ENCODE measurements at regions not wholly inside any gene's neighbourhood (a gene's known extent, or its start where the extent isn't known, plus 50 kb on each side); places are given as distances from the start of the nearest gene placed in this dataset.

- H3K9me3 ChIP-seq (ENCODE audit: control insufficient read depth in 3 of 3, low read length in 3 of 3), result no peaks in the 10 kb centered on the region
- no peaks in the 10 kb centered on the region for H3K36me3 ChIP-seq (ENCODE audit: control insufficient read depth in 3 of 3, insufficient read depth in 3 of 3, low read length in 3 of 3)
- H3K9ac ChIP-seq (ENCODE audit: low read depth in 1 of 3, low read length in 3 of 3), result no peak overlapping the region
- H3K4me1 ChIP-seq (ENCODE audit: control insufficient read depth in 3 of 3, insufficient read depth in 3 of 3, low read length in 3 of 3), result no peaks in the 10 kb centered on the region
- peaks cover 30 to 60% (median 54%) of the 10 kb centered on the region in 3 donors for H3K27me3 ChIP-seq (ENCODE audit: control insufficient read depth in 3 of 3, insufficient read depth in 3 of 3, low read length in 3 of 3)
- H3K27ac ChIP-seq (ENCODE audit: low read depth, low read length), result no peak overlapping the region
- H3K4me3 ChIP-seq (ENCODE audit: low read length in 3 of 3), result no peak overlapping the region
Observed at GRCh38 chr9:36744678-36745077, 172.0 kb downstream of the MELK start.

GRCh38 chr9:36745977-36746376 is 173.3 kb downstream of the MELK start:
- H3K4me1 ChIP-seq (ENCODE audit: control insufficient read depth in 3 of 3, insufficient read depth in 3 of 3, low read length in 3 of 3), result no peaks in the 10 kb centered on the region
- no peak overlapping the region for H3K27ac ChIP-seq (ENCODE audit: low read depth, low read length)
- no peak overlapping the region for H3K4me3 ChIP-seq (ENCODE audit: low read length in 3 of 3)
- H3K27me3 ChIP-seq (ENCODE audit: control insufficient read depth in 3 of 3, insufficient read depth in 3 of 3, low read length in 3 of 3), result peaks cover 21 to 51% (median 43%) of the 10 kb centered on the region in 3 donors
- no peaks in the 10 kb centered on the region for H3K36me3 ChIP-seq (ENCODE audit: control insufficient read depth in 3 of 3, insufficient read depth in 3 of 3, low read length in 3 of 3)
- no peaks in the 10 kb centered on the region for H3K9me3 ChIP-seq (ENCODE audit: control insufficient read depth in 3 of 3, low read length in 3 of 3)
- H3K9ac ChIP-seq (ENCODE audit: low read depth in 1 of 3, low read length in 3 of 3), result no peak overlapping the region

- no peaks in the 10 kb centered on the region for H3K4me1 ChIP-seq (ENCODE audit: control insufficient read depth in 3 of 3, insufficient read depth in 3 of 3, low read length in 3 of 3)
- H3K9ac ChIP-seq (ENCODE audit: low read depth in 1 of 3, low read length in 3 of 3), result no peak overlapping the region
- H3K27ac ChIP-seq (ENCODE audit: low read depth, low read length), result no peak overlapping the region
- no peak overlapping the region for H3K4me3 ChIP-seq (ENCODE audit: low read length in 3 of 3)
- no peaks in the 10 kb centered on the region for H3K36me3 ChIP-seq (ENCODE audit: control insufficient read depth in 3 of 3, insufficient read depth in 3 of 3, low read length in 3 of 3)
- peaks cover 17 to 46% (median 39%) of the 10 kb centered on the region in 3 donors for H3K27me3 ChIP-seq (ENCODE audit: control insufficient read depth in 3 of 3, insufficient read depth in 3 of 3, low read length in 3 of 3)
- H3K9me3 ChIP-seq (ENCODE audit: control insufficient read depth in 3 of 3, low read length in 3 of 3), result no peaks in the 10 kb centered on the region
Observed at GRCh38 chr9:36746415-36746814, 173.7 kb downstream of the MELK start.

GRCh38 chr9:36748322-36748899 is 175.7 kb downstream of the MELK start:
- Histone ChIP-seq H3K9ac (ENCODE audit: low read depth in 1 of 3, low read length in 3 of 3) (no peak overlapping the region), H3K9me3 (ENCODE audit: control insufficient read depth in 3 of 3, low read length in 3 of 3) (no peaks in the 10 kb centered on the region), H3K4me1 (ENCODE audit: control insufficient read depth in 3 of 3, insufficient read depth in 3 of 3, low read length in 3 of 3) (no peaks in the 10 kb centered on the region), H3K27me3 (ENCODE audit: control insufficient read depth in 3 of 3, insufficient read depth in 3 of 3, low read length in 3 of 3) (peaks cover 7 to 38% (median 32%) of the 10 kb centered on the region in 3 donors), H3K36me3 (ENCODE audit: control insufficient read depth in 3 of 3, insufficient read depth in 3 of 3, low read length in 3 of 3) (no peaks in the 10 kb centered on the region), H3K27ac (ENCODE audit: low read depth, low read length) (no peak overlapping the region), H3K4me3 (ENCODE audit: low read length in 3 of 3) (no peak overlapping the region)

GRCh38 chr9:36749461-36749860 is 176.8 kb downstream of the MELK start:
- Histone ChIP-seq H3K27ac (ENCODE audit: low read depth, low read length) (no peak overlapping the region), H3K4me1 (ENCODE audit: control insufficient read depth in 3 of 3, insufficient read depth in 3 of 3, low read length in 3 of 3) (no peaks in the 10 kb centered on the region), H3K9ac (ENCODE audit: low read depth in 1 of 3, low read length in 3 of 3) (no peak overlapping the region), H3K4me3 (ENCODE audit: low read length in 3 of 3) (no peak overlapping the region), H3K9me3 (ENCODE audit: control insufficient read depth in 3 of 3, low read length in 3 of 3) (no peaks in the 10 kb centered on the region), H3K27me3 (ENCODE audit: control insufficient read depth in 3 of 3, insufficient read depth in 3 of 3, low read length in 3 of 3) (peaks cover 9 to 35% (median 35%) of the 10 kb centered on the region in 3 donors), H3K36me3 (ENCODE audit: control insufficient read depth in 3 of 3, insufficient read depth in 3 of 3, low read length in 3 of 3) (no peaks in the 10 kb centered on the region)

- Histone ChIP-seq H3K27me3 (ENCODE audit: control insufficient read depth in 3 of 3, insufficient read depth in 3 of 3, low read length in 3 of 3) (peaks cover 14 to 43% (median 37%) of the 10 kb centered on the region in 3 donors), H3K9ac (ENCODE audit: low read depth in 1 of 3, low read length in 3 of 3) (no peak overlapping the region), H3K4me3 (ENCODE audit: low read length in 3 of 3) (no peak overlapping the region), H3K27ac (ENCODE audit: low read depth, low read length) (no peak overlapping the region), H3K36me3 (ENCODE audit: control insufficient read depth in 3 of 3, insufficient read depth in 3 of 3, low read length in 3 of 3) (no peaks in the 10 kb centered on the region), H3K9me3 (ENCODE audit: control insufficient read depth in 3 of 3, low read length in 3 of 3) (no peaks in the 10 kb centered on the region), H3K4me1 (ENCODE audit: control insufficient read depth in 3 of 3, insufficient read depth in 3 of 3, low read length in 3 of 3) (no peaks in the 10 kb centered on the region)
Observed at GRCh38 chr9:36750630-36751029, 177.9 kb downstream of the MELK start.

GRCh38 chr9:36755019-36755418 is 182.3 kb downstream of the MELK start:
- Histone ChIP-seq H3K9me3 (ENCODE audit: control insufficient read depth in 3 of 3, low read length in 3 of 3) (no peaks in the 10 kb centered on the region), H3K36me3 (ENCODE audit: control insufficient read depth in 3 of 3, insufficient read depth in 3 of 3, low read length in 3 of 3) (no peaks in the 10 kb centered on the region), H3K27me3 (ENCODE audit: control insufficient read depth in 3 of 3, insufficient read depth in 3 of 3, low read length in 3 of 3) (peaks cover 16 to 53% (median 27%) of the 10 kb centered on the region in 3 donors), H3K9ac (ENCODE audit: low read depth in 1 of 3, low read length in 3 of 3) (no peak overlapping the region), H3K27ac (ENCODE audit: low read depth, low read length) (no peak overlapping the region), H3K4me1 (ENCODE audit: control insufficient read depth in 3 of 3, insufficient read depth in 3 of 3, low read length in 3 of 3) (no peaks in the 10 kb centered on the region), H3K4me3 (ENCODE audit: low read length in 3 of 3) (no peak overlapping the region)

- H3K9me3 ChIP-seq (ENCODE audit: control insufficient read depth in 3 of 3, low read length in 3 of 3), result no peaks in the 10 kb centered on the region
- H3K27ac ChIP-seq (ENCODE audit: low read depth, low read length), result no peak overlapping the region
- H3K36me3 ChIP-seq (ENCODE audit: control insufficient read depth in 3 of 3, insufficient read depth in 3 of 3, low read length in 3 of 3), result no peaks in the 10 kb centered on the region
- H3K27me3 ChIP-seq (ENCODE audit: control insufficient read depth in 3 of 3, insufficient read depth in 3 of 3, low read length in 3 of 3), result peaks cover 37 to 69% (median 53%) of the 10 kb centered on the region in 3 donors
- no peak overlapping the region for H3K4me3 ChIP-seq (ENCODE audit: low read length in 3 of 3)
- no peak overlapping the region for H3K9ac ChIP-seq (ENCODE audit: low read depth in 1 of 3, low read length in 3 of 3)
- H3K4me1 ChIP-seq (ENCODE audit: control insufficient read depth in 3 of 3, insufficient read depth in 3 of 3, low read length in 3 of 3), result no peaks in the 10 kb centered on the region
Observed at GRCh38 chr9:36759141-36759540, 186.4 kb downstream of the MELK start.

GRCh38 chr9:36759976-36760375 is 187.3 kb downstream of the MELK start:
- no peaks in the 10 kb centered on the region for H3K4me1 ChIP-seq (ENCODE audit: control insufficient read depth in 3 of 3, insufficient read depth in 3 of 3, low read length in 3 of 3)
- H3K4me3 ChIP-seq (ENCODE audit: low read length in 3 of 3), result no peak overlapping the region
- no peak overlapping the region for H3K27ac ChIP-seq (ENCODE audit: low read depth, low read length)
- H3K27me3 ChIP-seq (ENCODE audit: control insufficient read depth in 3 of 3, insufficient read depth in 3 of 3, low read length in 3 of 3), result peaks cover 41 to 66% (median 58%) of the 10 kb centered on the region in 3 donors
- H3K9ac ChIP-seq (ENCODE audit: low read depth in 1 of 3, low read length in 3 of 3), result no peak overlapping the region
- H3K36me3 ChIP-seq (ENCODE audit: control insufficient read depth in 3 of 3, insufficient read depth in 3 of 3, low read length in 3 of 3), result no peaks in the 10 kb centered on the region
- no peaks in the 10 kb centered on the region for H3K9me3 ChIP-seq (ENCODE audit: control insufficient read depth in 3 of 3, low read length in 3 of 3)

- Histone ChIP-seq H3K9me3 (ENCODE audit: control insufficient read depth in 3 of 3, low read length in 3 of 3) (no peaks in the 10 kb centered on the region), H3K27ac (ENCODE audit: low read depth, low read length) (no peak overlapping the region), H3K4me1 (ENCODE audit: control insufficient read depth in 3 of 3, insufficient read depth in 3 of 3, low read length in 3 of 3) (peaks cover 0 to 6% (median 0%) of the 10 kb centered on the region in 3 donors), H3K27me3 (ENCODE audit: control insufficient read depth in 3 of 3, insufficient read depth in 3 of 3, low read length in 3 of 3) (peaks cover 42 to 66% (median 63%) of the 10 kb centered on the region in 3 donors), H3K9ac (ENCODE audit: low read depth in 1 of 3, low read length in 3 of 3) (no peak overlapping the region), H3K36me3 (ENCODE audit: control insufficient read depth in 3 of 3, insufficient read depth in 3 of 3, low read length in 3 of 3) (no peaks in the 10 kb centered on the region), H3K4me3 (ENCODE audit: low read length in 3 of 3) (no peak overlapping the region)
Observed at GRCh38 chr9:36760667-36761420, 188.1 kb downstream of the MELK start.
